IMR-90 (cell line): ENCODE measurements at regions not wholly inside any gene's neighbourhood (a gene's known extent, or its start where the extent isn't known, plus 50 kb on each side); places are given as distances from the start of the nearest gene placed in this dataset.

Experiments
- ATAC-seq: fragments of 200-7000 bp; cut with Tn5 transposase; 2 replicates; pipeline ENCODE4 v1.9.1; 2020; ENCODE audit warnings: low read depth, mild to moderate bottlenecking, moderate library complexity
- BruUV-seq: library from RNA; stranded (reverse); fragments of 400-500 nt; replicated peaks from 2 replicates; lab custom pipeline; 2021; lab: Mats Ljungman, UMichigan
- CTCF ChIA-PET: fragments of 300-600 bp; formaldehyde crosslinking; extraction: SDS; loops from one replicate; lab custom pipeline; 2021; ENCODE audit warnings: antibody characterized with exemption; lab: Yijun Ruan, JAX
- POLR2A ChIA-PET: fragments of 300-600 bp; sonication (Branson Sonifier 250); formaldehyde crosslinking; loops from one replicate; lab custom pipeline; 2022; ENCODE audit warnings: antibody characterized with exemption; ENCODE audit not compliant: unreplicated experiment; lab: Charles Lee
- DNase-seq: peaks from one replicate; pipeline ENCODE4 v3.0.0; 2013
- H2AFZ ChIP-seq: replicated peaks from 2 replicates; pipeline ENCODE3; 2013; ENCODE audit warnings: low read length, mild to moderate bottlenecking; ENCODE audit not compliant: poor library complexity
- H2AK5ac ChIP-seq: 2 replicates; pipeline ENCODE4 v1.6.1; 2013; ENCODE audit warnings: low read depth, low read length, inconsistent platforms
- H2AK9ac ChIP-seq: replicated peaks from 2 replicates; pipeline ENCODE3; 2013; ENCODE audit warnings: mild to moderate bottlenecking, low read depth, low read length, moderate library complexity; ENCODE audit not compliant: poor library complexity
- H2BK120ac ChIP-seq: 2 replicates; pipeline ENCODE4 v1.6.1; 2013; ENCODE audit warnings: low read depth, low read length, inconsistent platforms
- H2BK15ac ChIP-seq: 3 replicates; pipeline ENCODE4 v1.6.1; 2013; ENCODE audit warnings: low read depth, low read length, inconsistent platforms
- H2BK20ac ChIP-seq: 2 replicates; pipeline ENCODE4 v1.6.1; 2013; ENCODE audit warnings: low read depth, mild to moderate bottlenecking, inconsistent platforms, low read length, moderate library complexity
- H2BK5ac ChIP-seq: 2 replicates; pipeline ENCODE4 v1.6.1; 2013; ENCODE audit warnings: mild to moderate bottlenecking, low read depth, low read length, inconsistent platforms; ENCODE audit not compliant: poor library complexity, severe bottlenecking
- H3K14ac ChIP-seq: replicated peaks from 2 replicates; pipeline ENCODE4 v1.6.1; 2013; ENCODE audit warnings: low read depth, low read length, inconsistent platforms
- H3K18ac ChIP-seq: 2 replicates; pipeline ENCODE4 v1.6.1; 2013; ENCODE audit warnings: low read depth, low read length, control low read depth
- H3K23ac ChIP-seq: 2 replicates; pipeline ENCODE4 v1.6.1; 2013; ENCODE audit warnings: low read depth, low read length, inconsistent platforms
- H3K27ac ChIP-seq: 2 replicates; pipeline ENCODE4 v1.5.1; 2013; ENCODE audit warnings: mild to moderate bottlenecking, control low read depth, low read length; ENCODE audit not compliant: insufficient read depth
- H3K27me3 ChIP-seq: 2 replicates; pipeline ENCODE4 v1.6.1; 2013; ENCODE audit warnings: low read length; ENCODE audit not compliant: control insufficient read depth, insufficient read depth
- H3K36me3 ChIP-seq: 2 replicates; pipeline ENCODE4 v1.6.1; 2013; ENCODE audit warnings: low read length, mixed read lengths; ENCODE audit not compliant: control insufficient read depth, insufficient read depth
- H3K4ac ChIP-seq: 2 replicates; pipeline ENCODE4 v1.6.1; 2013; ENCODE audit warnings: low read depth, low read length, inconsistent platforms
- H3K4me1 ChIP-seq: 2 replicates; pipeline ENCODE4 v1.6.1; 2013; ENCODE audit warnings: low read length, mixed read lengths; ENCODE audit not compliant: control insufficient read depth, insufficient read depth
- H3K4me2 ChIP-seq: 2 replicates; pipeline ENCODE4 v1.6.1; 2013; ENCODE audit warnings: low read depth, mild to moderate bottlenecking, control low read depth, low read length, moderate library complexity
- H3K4me3 ChIP-seq: 2 replicates; pipeline ENCODE4 v1.5.1; 2013; ENCODE audit warnings: low read depth, mild to moderate bottlenecking, control low read depth, low read length, moderate library complexity; ENCODE audit not compliant: insufficient read depth
- H3K56ac ChIP-seq: 2 replicates; pipeline ENCODE4 v1.6.1; 2013; ENCODE audit warnings: low read length, inconsistent platforms; ENCODE audit not compliant: insufficient read depth; ENCODE audit errors: extremely low read depth
- H3K79me1 ChIP-seq, 2 experiments: 2 replicates each; pipeline ENCODE4 v1.6.1; 2013; ENCODE audit warnings: low read length in 2 of 2, inconsistent platforms in 1 of 2, low read depth in 1 of 2
- H3K9ac ChIP-seq: 2 replicates; pipeline ENCODE4 v1.6.1; 2013; ENCODE audit warnings: low read depth, low read length, control low read depth
- H3K9me1 ChIP-seq: 2 replicates; pipeline ENCODE4 v1.6.1; 2013; ENCODE audit warnings: low read length, inconsistent platforms; ENCODE audit not compliant: insufficient read depth
- H3K9me3 ChIP-seq: 2 replicates; pipeline ENCODE4 v1.6.1; 2013; ENCODE audit warnings: low read length; ENCODE audit not compliant: control insufficient read depth, insufficient read depth
- H4K20me1 ChIP-seq: 2 replicates; pipeline ENCODE4 v1.6.1; 2013; ENCODE audit warnings: low read length, inconsistent platforms; ENCODE audit not compliant: insufficient read depth
- H4K5ac ChIP-seq: 2 replicates; pipeline ENCODE4 v1.6.1; 2013; ENCODE audit warnings: mild to moderate bottlenecking, low read depth, low read length, control low read depth
- H4K8ac ChIP-seq, 2 experiments: 2 replicates each; pipeline ENCODE4 v1.6.1; 2013; ENCODE audit warnings: low read depth in 2 of 2, low read length in 2 of 2, control low read depth in 1 of 2, inconsistent platforms in 1 of 2
- H4K91ac ChIP-seq: 2 replicates; pipeline ENCODE4 v1.6.1; 2013; ENCODE audit warnings: low read depth, low read length, inconsistent platforms; ENCODE audit not compliant: insufficient read depth
- BHLHE40 ChIP-seq: fragments of 150-350 bp; IDR thresholded peaks from 2 replicates; pipeline ENCODE4 v1.6.1; 2016; ENCODE audit warnings: mild to moderate bottlenecking, low read depth, low read length
- CEBPB ChIP-seq: IDR thresholded peaks from 2 replicates; pipeline ENCODE4 v1.6.1; 2012; ENCODE audit warnings: low read depth, low read length, improper control_type of control experiment
- CTCF ChIP-seq: conservative IDR thresholded peaks from 2 replicates; pipeline ENCODE4 v1.5.1; 2012; ENCODE audit warnings: mild to moderate bottlenecking, low read depth, low read length, improper control_type of control experiment
- FOS ChIP-seq: fragments of 150-350 bp; IDR thresholded peaks from 2 replicates; pipeline ENCODE4 v1.6.1; 2016; ENCODE audit warnings: low read depth, low read length
- NFE2L2 ChIP-seq: fragments of 150-350 bp; IDR thresholded peaks from 2 replicates; pipeline ENCODE4 v1.6.1; 2016; ENCODE audit warnings: low read depth, mild to moderate bottlenecking, low read length
- POLR2A ChIP-seq: IDR thresholded peaks from 2 replicates; pipeline ENCODE4 v1.6.1; 2012; ENCODE audit warnings: mild to moderate bottlenecking, low read depth, low read length
- RAD21 ChIP-seq: IDR thresholded peaks from 2 replicates; pipeline ENCODE4 v1.6.1; 2012; ENCODE audit warnings: low read length, improper control_type of control experiment
- WGBS, 2 experiments: methylation state at CpG; one replicate each; pipeline versions ENCODE4 v1.1.5 to v1.1.7; 2013; ENCODE audit warnings: missing lambda C conversion rate in 2 of 2; ENCODE audit not compliant: insufficient read length in 1 of 2; ENCODE audit errors: extremely low coverage in 2 of 2; 5-methylcytosine and 5-hydroxymethylcytosine counted together
- dilution Hi-C: fragments of 300-500 bp; cut with HindIII; formaldehyde crosslinking; loops from one replicate; pipeline ENCODE4 v1.14.3; 2018; ENCODE audit warnings: low sequenced_read_pairs; ENCODE audit not compliant: unreplicated experiment
- in situ Hi-C: fragments of 300-500 bp; cut with MboI; formaldehyde crosslinking; loops from 3 replicates; pipeline ENCODE4 v1.14.3; 2019; ENCODE audit warnings: low sequenced_read_pairs, inconsistent platforms, mixed read lengths
- intact Hi-C: fragments of 100-400 bp; cut with micrococcal nuclease; formaldehyde crosslinking; loops from 2 replicates; pipeline ENCODE4 v1.10.0; 2022
- TF ChIP-seq, protein P1 (sequence below): fragments of 150-350 bp; IDR thresholded peaks from 2 replicates; pipeline ENCODE4 v1.6.1; 2017; ENCODE audit warnings: mild to moderate bottlenecking, antibody characterized with exemption, low read length, low read depth

GRCh38 chr3:65170390-65171042 is 482.7 kb upstream of the ADAMTS9 start:
- BruUV-seq, result no TSS peak
- ATAC-seq, result peak; percentile 64
- no peak overlapping the region; the same call in 1 of the 2 replicates for H3K4me2 ChIP-seq
- no peak overlapping the region for H3K14ac ChIP-seq
- H2BK15ac ChIP-seq, result no peak overlapping the region
- POLR2A ChIA-PET, result no interaction called here
- TF ChIP-seq, protein P1, sequence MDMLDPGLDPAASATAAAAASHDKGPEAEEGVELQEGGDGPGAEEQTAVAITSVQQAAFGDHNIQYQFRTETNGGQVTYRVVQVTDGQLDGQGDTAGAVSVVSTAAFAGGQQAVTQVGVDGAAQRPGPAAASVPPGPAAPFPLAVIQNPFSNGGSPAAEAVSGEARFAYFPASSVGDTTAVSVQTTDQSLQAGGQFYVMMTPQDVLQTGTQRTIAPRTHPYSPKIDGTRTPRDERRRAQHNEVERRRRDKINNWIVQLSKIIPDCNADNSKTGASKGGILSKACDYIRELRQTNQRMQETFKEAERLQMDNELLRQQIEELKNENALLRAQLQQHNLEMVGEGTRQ, result no peak
- TF ChIP-seq POLR2A (no peak), CEBPB (peak; percentile 66), NFE2L2 (no peak), FOS (no peak), BHLHE40 (peak; percentile 68), RAD21 (0 out of 2 replicates have a peak, but pooled peaks have one; percentile 12), CTCF (peak; percentile 26; the same call in 1 of the 2 replicates)
- no peak overlapping the region for H2BK120ac ChIP-seq
- H2AK9ac ChIP-seq, result no peak overlapping the region
- intact Hi-C loops (loop anchor here (2.0 to 5.0 kb wide), 2 partner anchors 483 to 638 kb away; partner anchors contain the start of gene ADAMTS9), in situ Hi-C loops (no loop called here), dilution Hi-C loops (no loop called here)
- H3K27me3 ChIP-seq, result no peaks in the 10 kb centered on the region; the same call in 1 of the 2 replicates
- H3K9ac ChIP-seq, result no peak overlapping the region
- no peak overlapping the region for H2AFZ ChIP-seq
- H4K8ac ChIP-seq, result no peak overlapping the region
- no peaks in the 10 kb centered on the region for H3K36me3 ChIP-seq
- H4K5ac ChIP-seq, result no peak overlapping the region
- no peak overlapping the region for H2BK20ac ChIP-seq
- H2AK5ac ChIP-seq, result no peak overlapping the region
- H3K9me3 ChIP-seq, result no peaks in the 10 kb centered on the region
- H4K20me1 ChIP-seq, result no peaks in the 10 kb centered on the region
- H3K9me1 ChIP-seq, result no peaks in the 10 kb centered on the region
- peak; percentile 85 for DNase-seq
- H2BK5ac ChIP-seq, result no peak overlapping the region
- no peaks in the 10 kb centered on the region for H3K4me1 ChIP-seq
- CTCF ChIA-PET, result interaction anchor here (2.0 kb wide), 1 partner anchor 10 kb away, joined by 5 read pairs; no protein-coding TSS in a partner anchor
- WGBS, 2 experiments, result 7% methylated on average over 5 of the region's 10 CpGs; no CpG with 5 or more reads in 1 of the 2 experiments
- no peak overlapping the region for H3K23ac ChIP-seq
- no peaks in the 10 kb centered on the region for H3K79me1 ChIP-seq
- no peak overlapping the region for H4K91ac ChIP-seq
- no peak overlapping the region for H3K27ac ChIP-seq
- no peak overlapping the region for H3K18ac ChIP-seq
- no peak overlapping the region for H3K56ac ChIP-seq
- H3K4ac ChIP-seq, result no peak overlapping the region
- no peak overlapping the region for H3K4me3 ChIP-seq
